GM21786 (cell line): ENCODE measurements at regions not wholly inside any gene's neighbourhood (a gene's known extent, or its start where the extent isn't known, plus 50 kb on each side); places are given as distances from the start of the nearest gene placed in this dataset.

ENCODE experiments used
- ATAC-seq: cut with Tn5 transposase; IDR thresholded peaks from one replicate; pipeline ENCODE4 v1.9.1; 2021; ENCODE audit not compliant: unreplicated experiment

GRCh38 chr12:39240587-39240986 lies 202.3 kb downstream of the KIF21A start:
- no peak for ATAC-seq

GRCh38 chr12:39239490-39240486 lies 203.1 kb downstream of the KIF21A start:
- ATAC-seq = no peak

GRCh38 chr12:39237004-39237403 lies 205.9 kb downstream of the KIF21A start:
- no peak for ATAC-seq

- ATAC-seq = no peak
These were observed 206.7 kb downstream of the KIF21A start for GRCh38 chr12:39235990-39236767.

- no peak for ATAC-seq
These were observed 212.8 kb downstream of the KIF21A start for GRCh38 chr12:39230086-39230485.

- no peak for ATAC-seq
These were observed 215.7 kb downstream of the KIF21A start for GRCh38 chr12:39227218-39227617.

- ATAC-seq = no peak
These were observed 217.9 kb downstream of the KIF21A start for GRCh38 chr12:39224971-39225370.

GRCh38 chr12:39205969-39206368 lies 237.0 kb downstream of the KIF21A start:
- peak; percentile 53 for ATAC-seq

- no peak for ATAC-seq
These were observed 243.6 kb downstream of the KIF21A start for GRCh38 chr12:39199351-39199750.

- ATAC-seq = no peak
These were observed 254.2 kb downstream of the KIF21A start for GRCh38 chr12:39188689-39189088.

- no peak for ATAC-seq
These were observed 256.2 kb downstream of the KIF21A start for GRCh38 chr12:39186744-39187143.

GRCh38 chr12:39178837-39179236 lies 264.1 kb downstream of the KIF21A start:
- no peak for ATAC-seq

GRCh38 chr12:39176356-39176755 lies 266.6 kb downstream of the KIF21A start:
- ATAC-seq = no peak

GRCh38 chr12:39173726-39174125 lies 268.3 kb upstream of the CPNE8 start:
- no peak for ATAC-seq

GRCh38 chr12:39165338-39165737 lies 259.9 kb upstream of the CPNE8 start:
- no peak for ATAC-seq

GRCh38 chr12:39161465-39162085 lies 256.2 kb upstream of the CPNE8 start:
- ATAC-seq = no peak

- ATAC-seq = no peak
These were observed 252.4 kb upstream of the CPNE8 start for GRCh38 chr12:39157696-39158342.

GRCh38 chr12:39145175-39145999 lies 240.0 kb upstream of the CPNE8 start:
- ATAC-seq = no peak

GRCh38 chr12:39144613-39145061 lies 239.2 kb upstream of the CPNE8 start:
- ATAC-seq = no peak

GRCh38 chr12:39138268-39138667 lies 232.9 kb upstream of the CPNE8 start:
- no peak for ATAC-seq
